PC-3 (cell line): ENCODE measurements at regions not wholly inside any gene's neighbourhood (a gene's known extent, or its start where the extent isn't known, plus 50 kb on each side); places are given as distances from the start of the nearest gene placed in this dataset.
"Not testable (repeated sequence)": the region's sequence is repeated elsewhere in the genome, so short reads cannot be mapped to it uniquely, and the experiment has no call there.

Source experiments
- ATAC-seq: fragments of 200-7000 bp; cut with Tn5 transposase; 2 replicates; pipeline ENCODE4 v1.9.1; 2020; ENCODE audit warnings: mild to moderate bottlenecking, moderate library complexity
- BruUV-seq: library from RNA; stranded (reverse); fragments of 400-500 nt; replicated peaks from 2 replicates; lab custom pipeline; 2021; lab: Mats Ljungman, UMichigan
- CTCF ChIA-PET: fragments of 300-600 bp; sonication (Branson Sonifier 250); formaldehyde crosslinking; loops from one replicate; lab custom pipeline; 2022; ENCODE audit warnings: antibody characterized with exemption; lab: Charles Lee
- POLR2A ChIA-PET: fragments of 300-600 bp; sonication (Branson Sonifier 250); formaldehyde crosslinking; loops from one replicate; lab custom pipeline; 2022; ENCODE audit warnings: antibody characterized with exemption; ENCODE audit not compliant: unreplicated experiment; lab: Charles Lee
- DNase-seq: peaks from one replicate; pipeline ENCODE4 v3.0.0-alpha.2; 2015
- H2AFZ ChIP-seq: fragments of 300-600 bp; sonication (generic); 2 replicates; pipeline ENCODE4 v1.6.0; 2016; ENCODE audit warnings: antibody characterized with exemption, low read length
- H3F3A ChIP-seq: fragments of 300-600 bp; sonication (generic); one replicate; pipeline ENCODE4 v1.6.0; 2017; ENCODE audit warnings: antibody characterized with exemption, low read length, control low read depth, mild to moderate bottlenecking; ENCODE audit not compliant: unreplicated experiment
- H3K27ac ChIP-seq: fragments of 300-600 bp; sonication (generic); 2 replicates; pipeline ENCODE4 v1.5.1; 2016; ENCODE audit warnings: mild to moderate bottlenecking, low read length
- H3K27me3 ChIP-seq: fragments of 300-600 bp; sonication (generic); 2 replicates; pipeline ENCODE4 v1.6.1; 2016; ENCODE audit warnings: low read length, mixed read lengths
- H3K36me3 ChIP-seq: fragments of 300-600 bp; sonication (generic); 2 replicates; pipeline ENCODE4 v1.6.1; 2016; ENCODE audit warnings: low read depth, mixed run types, low read length, mixed read lengths
- H3K4me1 ChIP-seq: fragments of 300-600 bp; sonication (generic); 2 replicates; pipeline ENCODE4 v1.5.1; 2016; ENCODE audit warnings: low read length; ENCODE audit not compliant: insufficient read depth
- H3K4me2 ChIP-seq: fragments of 300-600 bp; sonication (generic); 2 replicates; pipeline ENCODE4 v1.6.0; 2016; ENCODE audit warnings: low read length
- H3K4me3 ChIP-seq: fragments of 300-600 bp; sonication (generic); 2 replicates; pipeline ENCODE4 v1.5.1; 2016; ENCODE audit warnings: mild to moderate bottlenecking, low read length, mixed read lengths
- H3K79me2 ChIP-seq: fragments of 300-600 bp; sonication (generic); 2 replicates; pipeline ENCODE4 v1.6.1; 2017; ENCODE audit warnings: low read length, mixed read lengths
- H3K9ac ChIP-seq: fragments of 300-600 bp; sonication (generic); 2 replicates; pipeline ENCODE4 v1.6.0; 2016; ENCODE audit warnings: mild to moderate bottlenecking, low read length
- H3K9me2 ChIP-seq: fragments of 300-600 bp; sonication (generic); replicated peaks from 2 replicates; pipeline ENCODE4 v1.6.1; 2016; ENCODE audit warnings: mixed run types, low read length, mixed read lengths
- H3K9me3 ChIP-seq: fragments of 300-600 bp; sonication (generic); 2 replicates; pipeline ENCODE4 v1.6.1; 2016; ENCODE audit warnings: low read length, mixed read lengths
- H4K20me1 ChIP-seq: fragments of 300-600 bp; sonication (generic); 2 replicates; pipeline ENCODE4 v1.6.1; 2016; ENCODE audit warnings: low read length, mixed read lengths
- CTCF ChIP-seq: fragments of 300-600 bp; sonication (generic); conservative IDR thresholded peaks from 2 replicates; pipeline ENCODE4 v1.5.1; 2017; ENCODE audit warnings: antibody characterized with exemption, low read depth, mild to moderate bottlenecking, low read length
- EZH2 ChIP-seq: fragments of 300-600 bp; sonication (generic); IDR thresholded peaks from one replicate; pipeline ENCODE4 v1.6.1; 2017; ENCODE audit warnings: antibody characterized with exemption, mild to moderate bottlenecking, low read length; ENCODE audit not compliant: unreplicated experiment
- EZH2phosphoT487 ChIP-seq: fragments of 300-600 bp; sonication (generic); IDR thresholded peaks from 2 replicates; pipeline ENCODE4 v1.6.1; 2018; ENCODE audit warnings: mild to moderate bottlenecking, antibody characterized with exemption, low read length, borderline replicate concordance
- intact Hi-C: fragments of 100-400 bp; cut with micrococcal nuclease; formaldehyde crosslinking; loops from 2 replicates; pipeline ENCODE4 v1.9.0; 2023

GRCh38 chr6:82494367-82494766 is 130.8 kb downstream of the TPBG start:
- no peaks in the 10 kb centered on the region for H3K36me3 ChIP-seq
- H3K27me3 ChIP-seq: no peaks in the 10 kb centered on the region
- no peaks in the 10 kb centered on the region for H3F3A ChIP-seq
- TF ChIP-seq EZH2: no peak
- TF ChIP-seq EZH2phosphoT487: no peak
- no peak for TF ChIP-seq CTCF
- no peak overlapping the region for H3K4me3 ChIP-seq
- intact Hi-C loops: no loop called here
- H3K9me2 ChIP-seq: no peaks in the 10 kb centered on the region
- H3K4me1 ChIP-seq: no peaks in the 10 kb centered on the region
- CTCF ChIA-PET: no interaction called here
- ATAC-seq (no peak), DNase-seq (no peak)
- no peak overlapping the region for H2AFZ ChIP-seq
- H3K4me2 ChIP-seq: no peak overlapping the region
- no peaks in the 10 kb centered on the region for H4K20me1 ChIP-seq
- no peaks in the 10 kb centered on the region for H3K79me2 ChIP-seq
- no peak overlapping the region for H3K9ac ChIP-seq
- H3K27ac ChIP-seq: no peak overlapping the region
- no TSS peak for BruUV-seq
- H3K9me3 ChIP-seq: no peaks in the 10 kb centered on the region
- POLR2A ChIA-PET: interaction anchor here (0.7 kb wide), 1 partner anchor 386 kb away, joined by 4 read pairs; no protein-coding TSS in a partner anchor

- BruUV-seq, H3K27me3 ChIP-seq, H3K4me3 ChIP-seq, H3K27ac ChIP-seq, H2AFZ ChIP-seq, H3K9ac ChIP-seq, H3K9me2 ChIP-seq, ATAC-seq, intact Hi-C loops, H4K20me1 ChIP-seq, DNase-seq, H3K36me3 ChIP-seq, POLR2A ChIA-PET, CTCF ChIA-PET, H3F3A ChIP-seq, H3K9me3 ChIP-seq, H3K4me2 ChIP-seq, H3K79me2 ChIP-seq: not testable (repeated sequence)
- H3K4me1 ChIP-seq: peaks cover 10% of the 10 kb centered on the region
These were observed 138.3 kb downstream of the TPBG start for GRCh38 chr6:82501901-82502300.

- DNase-seq (peak; percentile 61), ATAC-seq (no peak; the same call in 1 of the 2 replicates)
- H3K9me3 ChIP-seq: no peaks in the 10 kb centered on the region
- H3K27ac ChIP-seq: peak overlapping the region; percentile 84
- BruUV-seq: no TSS peak
- no peaks in the 10 kb centered on the region for H3K27me3 ChIP-seq
- no peaks in the 10 kb centered on the region for H3K9me2 ChIP-seq
- POLR2A ChIA-PET: no interaction called here
- CTCF ChIA-PET: no interaction called here
- H3K36me3 ChIP-seq: no peaks in the 10 kb centered on the region
- H3K79me2 ChIP-seq: no peaks in the 10 kb centered on the region
- no peak overlapping the region for H2AFZ ChIP-seq
- peaks cover 13% of the 10 kb centered on the region for H3K4me1 ChIP-seq
- H3K4me2 ChIP-seq: no peak overlapping the region
- H3K4me3 ChIP-seq: no peak overlapping the region
- no peaks in the 10 kb centered on the region for H3F3A ChIP-seq
- no peaks in the 10 kb centered on the region for H4K20me1 ChIP-seq
- intact Hi-C loops: no loop called here
- TF ChIP-seq EZH2 (no peak), CTCF (no peak), EZH2phosphoT487 (no peak)
- 0 out of 2 replicates have a peak overlapping the region, but pooled peaks have one; percentile 37 for H3K9ac ChIP-seq
These were observed 142.9 kb downstream of the TPBG start for GRCh38 chr6:82506526-82506925.
